Liver (tissue), 8 donors: ENCODE measurements at regions not wholly inside any gene's neighbourhood (a gene's known extent, or its start where the extent isn't known, plus 50 kb on each side); places are given as distances from the start of the nearest gene placed in this dataset.

ENCODE experiments used
- DNase-seq: peaks from one replicate; pipeline ENCODE4 v3.0.0-alpha.2; 2017; ENCODE audit warnings: low spot score
- H3K27ac ChIP-seq, 2 donors: one replicate each; pipeline ENCODE4 v1.7.0; 2013; ENCODE audit warnings: inconsistent platforms in 2 of 2, low read length in 2 of 2, control low read depth in 1 of 2, low read depth in 1 of 2, mild to moderate bottlenecking in 1 of 2
- H3K27me3 ChIP-seq, 4 donors: one replicate each; pipeline versions ENCODE4 v1.6.1 to v1.7.0; 2013; ENCODE audit warnings: low read length in 3 of 4, inconsistent platforms in 1 of 4, mild to moderate bottlenecking in 1 of 4, moderate library complexity in 1 of 4; ENCODE audit not compliant: control insufficient read depth in 4 of 4, insufficient read depth in 4 of 4
- H3K36me3 ChIP-seq, 4 donors: one replicate each; pipeline versions ENCODE4 v1.6.1 to v1.7.0; 2013; ENCODE audit warnings: low read length in 3 of 4, mild to moderate bottlenecking in 3 of 4, low read depth in 1 of 4, moderate library complexity in 1 of 4; ENCODE audit not compliant: control insufficient read depth in 4 of 4, insufficient read depth in 3 of 4
- H3K4me1 ChIP-seq, 4 donors: one replicate each; pipeline versions ENCODE4 v1.6.1 to v1.7.0; 2013; ENCODE audit warnings: low read length in 3 of 4, mild to moderate bottlenecking in 3 of 4, moderate library complexity in 1 of 4; ENCODE audit not compliant: control insufficient read depth in 4 of 4, insufficient read depth in 4 of 4
- H3K4me3 ChIP-seq, 3 donors: one replicate each; pipeline versions ENCODE4 v1.6.1 to v1.7.0; 2013; ENCODE audit warnings: low read length in 3 of 3, control low read depth in 1 of 3, low read depth in 1 of 3, mild to moderate bottlenecking in 1 of 3
- H3K9ac ChIP-seq, 2 donors: one replicate each; pipeline ENCODE4 v1.7.0; 2013; ENCODE audit warnings: low read length in 2 of 2, mild to moderate bottlenecking in 2 of 2, moderate library complexity in 2 of 2, control low read depth in 1 of 2, low read depth in 1 of 2
- H3K9me3 ChIP-seq, 4 donors: one replicate each; pipeline versions ENCODE4 v1.6.1 to v1.7.0; 2013; ENCODE audit warnings: low read length in 3 of 4; ENCODE audit not compliant: control insufficient read depth in 4 of 4
- ATF3 ChIP-seq: IDR thresholded peaks from 2 replicates; pipeline ENCODE4 v1.6.1; 2016; ENCODE audit warnings: antibody characterized with exemption
- CTCF ChIP-seq: fragments of 150-350 bp; IDR thresholded peaks from 2 replicates; pipeline ENCODE4 v1.5.1; 2017; ENCODE audit warnings: improper control_type of control experiment, low read depth, low read length; ENCODE audit not compliant: missing input control
- EGR1 ChIP-seq, 2 donors: IDR thresholded peaks; 2 replicates each; pipeline ENCODE4 v1.6.1; 2016 to 2018; ENCODE audit warnings: antibody characterized with exemption in 2 of 2, low read depth in 2 of 2
- FOXA1 ChIP-seq: IDR thresholded peaks from 2 replicates; pipeline ENCODE4 v1.6.1; 2016; ENCODE audit warnings: antibody characterized with exemption
- FOXA2 ChIP-seq: IDR thresholded peaks from 2 replicates; pipeline ENCODE4 v1.6.1; 2016; ENCODE audit warnings: antibody characterized with exemption
- GABPA ChIP-seq, 2 donors: IDR thresholded peaks in 1 of 2; conservative IDR thresholded peaks in 1 of 2; 2 replicates each; pipeline ENCODE4 v1.6.1; 2016; ENCODE audit warnings: antibody characterized with exemption in 2 of 2, mild to moderate bottlenecking in 1 of 2, moderate library complexity in 1 of 2
- HNF4A ChIP-seq, 2 donors: conservative IDR thresholded peaks; 2 replicates each; pipeline ENCODE4 v1.6.1; 2016; ENCODE audit warnings: antibody characterized with exemption in 2 of 2, mild to moderate bottlenecking in 2 of 2
- HNF4G ChIP-seq: IDR thresholded peaks from 2 replicates; pipeline ENCODE4 v1.6.1; 2016; ENCODE audit warnings: antibody characterized with exemption
- JUND ChIP-seq, 2 donors: IDR thresholded peaks; 2 replicates each; pipeline ENCODE4 v1.6.1; 2016; ENCODE audit warnings: antibody characterized with exemption in 2 of 2
- MAX ChIP-seq: IDR thresholded peaks from 2 replicates; pipeline ENCODE4 v1.6.1; 2016; ENCODE audit warnings: antibody characterized with exemption
- NR2F2 ChIP-seq: IDR thresholded peaks from 2 replicates; pipeline ENCODE4 v1.6.1; 2016; ENCODE audit warnings: antibody characterized with exemption
- RAD21 ChIP-seq, 2 donors: IDR thresholded peaks; 2 replicates each; pipeline ENCODE4 v1.6.1; 2016; ENCODE audit warnings: antibody characterized with exemption in 2 of 2, mild to moderate bottlenecking in 2 of 2
- RXRA ChIP-seq, 2 donors: IDR thresholded peaks; 2 replicates each; pipeline ENCODE4 v1.6.1; 2017 to 2018; ENCODE audit warnings: antibody characterized with exemption in 2 of 2, mild to moderate bottlenecking in 1 of 2
- SP1 ChIP-seq: IDR thresholded peaks from 2 replicates; pipeline ENCODE4 v1.6.1; 2018; ENCODE audit warnings: antibody characterized with exemption, mild to moderate bottlenecking
- TAF1 ChIP-seq: conservative IDR thresholded peaks from 2 replicates; pipeline ENCODE4 v1.6.1; 2016; ENCODE audit warnings: antibody characterized with exemption, mild to moderate bottlenecking
- YY1 ChIP-seq: IDR thresholded peaks from 2 replicates; pipeline ENCODE4 v1.6.1; 2016; ENCODE audit warnings: antibody characterized with exemption, mild to moderate bottlenecking
- WGBS: extraction: QIAGEN DNeasy Blood & Tissue Kit; methylation state at CpG from one replicate; pipeline ENCODE4 v1.1.7; 2013; 5-methylcytosine and 5-hydroxymethylcytosine counted together
- TF ChIP-seq, protein P1 (sequence below): IDR thresholded peaks from 2 replicates; pipeline ENCODE4 v1.6.1; 2016; ENCODE audit warnings: antibody characterized with exemption
- donor health status: healthy.
- donor health status: healthy.
- donor health status: healthy.
- donor health status: healthy.
- donor health status: healthy.

- H3K27me3 ChIP-seq, result no peaks in the 10 kb centered on the region
- WGBS, result 92% methylated on average over 2 of the region's 2 CpGs
- no peak for DNase-seq
- H3K4me1 ChIP-seq, result no peaks in the 10 kb centered on the region
- H3K9ac ChIP-seq, result no peak overlapping the region
- no peak for TF ChIP-seq FOXA1
- no peak for TF ChIP-seq FOXA2
- TF ChIP-seq, protein P1, sequence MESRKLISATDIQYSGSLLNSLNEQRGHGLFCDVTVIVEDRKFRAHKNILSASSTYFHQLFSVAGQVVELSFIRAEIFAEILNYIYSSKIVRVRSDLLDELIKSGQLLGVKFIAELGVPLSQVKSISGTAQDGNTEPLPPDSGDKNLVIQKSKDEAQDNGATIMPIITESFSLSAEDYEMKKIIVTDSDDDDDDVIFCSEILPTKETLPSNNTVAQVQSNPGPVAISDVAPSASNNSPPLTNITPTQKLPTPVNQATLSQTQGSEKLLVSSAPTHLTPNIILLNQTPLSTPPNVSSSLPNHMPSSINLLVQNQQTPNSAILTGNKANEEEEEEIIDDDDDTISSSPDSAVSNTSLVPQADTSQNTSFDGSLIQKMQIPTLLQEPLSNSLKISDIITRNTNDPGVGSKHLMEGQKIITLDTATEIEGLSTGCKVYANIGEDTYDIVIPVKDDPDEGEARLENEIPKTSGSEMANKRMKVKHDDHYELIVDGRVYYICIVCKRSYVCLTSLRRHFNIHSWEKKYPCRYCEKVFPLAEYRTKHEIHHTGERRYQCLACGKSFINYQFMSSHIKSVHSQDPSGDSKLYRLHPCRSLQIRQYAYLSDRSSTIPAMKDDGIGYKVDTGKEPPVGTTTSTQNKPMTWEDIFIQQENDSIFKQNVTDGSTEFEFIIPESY, result no peak
- TF ChIP-seq SP1, result no peak
- TF ChIP-seq RXRA (IDR thresholded peaks at IDR 0.05), result no peak
- TF ChIP-seq HNF4G, result no peak
- TF ChIP-seq EGR1 (IDR thresholded peaks at IDR 0.05; ENCODE audit: low read depth in 2 of 2), result no peak
- TF ChIP-seq HNF4A (conservative IDR thresholded peaks at IDR 0.05), result no peak
- H3K36me3 ChIP-seq, result no peaks in the 10 kb centered on the region
- H3K4me3 ChIP-seq, result no peak overlapping the region
- H3K9me3 ChIP-seq, result no peaks in the 10 kb centered on the region
- no peak overlapping the region for H3K27ac ChIP-seq
These were observed 85.2 kb upstream of the PRR23C start for GRCh38 chr3:139129892-139130291.

DNA sequence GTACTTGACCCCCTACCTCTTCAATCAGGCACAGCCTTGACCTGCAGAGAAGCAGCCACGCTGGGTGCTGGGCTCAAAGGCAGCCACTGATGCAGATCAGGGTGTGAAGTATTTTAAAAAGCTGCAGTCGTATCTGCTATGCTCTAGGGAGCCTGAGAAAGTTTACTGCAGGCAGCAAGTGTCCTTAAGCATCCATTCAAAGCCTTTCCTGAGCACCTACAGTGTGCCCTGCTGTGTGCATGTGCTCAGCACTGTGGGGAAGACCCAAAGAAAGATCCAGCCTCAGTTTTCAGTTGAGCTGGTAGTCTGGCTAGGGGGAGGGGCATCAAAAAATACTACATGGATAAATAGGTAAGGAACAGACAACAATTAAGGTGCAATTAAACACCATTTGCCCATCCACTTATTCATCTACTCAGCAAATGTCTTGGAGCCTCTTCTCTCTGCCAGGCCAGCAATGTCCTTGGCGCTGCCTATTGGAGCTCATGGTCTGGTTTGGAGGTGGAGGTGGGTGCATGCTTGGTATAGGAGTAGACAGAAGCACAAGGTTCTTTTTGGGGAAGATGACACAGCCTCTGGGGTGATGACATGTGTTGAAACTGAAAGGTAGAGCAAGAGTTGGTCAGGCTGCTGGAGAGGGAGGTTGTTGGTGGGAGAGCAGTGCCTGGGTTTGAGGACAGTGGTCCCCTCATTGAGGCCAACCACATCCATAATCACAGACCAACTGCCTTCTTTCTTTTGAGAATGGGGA lies 85.9 kb upstream of the PRR23C start:
- 79% methylated on average over 3 of the region's 3 CpGs for WGBS
- no peak overlapping the region for H3K27ac ChIP-seq
- H3K9me3 ChIP-seq, result no peaks in the 10 kb centered on the region
- no peak overlapping the region for H3K9ac ChIP-seq
- no peaks in the 10 kb centered on the region for H3K4me1 ChIP-seq
- DNase-seq, result no peak
- TF ChIP-seq MAX (no peak), FOXA2 (no peak), NR2F2 (no peak), JUND (IDR thresholded peaks at IDR 0.05) (no peak), YY1 (no peak), EGR1 (IDR thresholded peaks at IDR 0.05; ENCODE audit: low read depth in 2 of 2) (no peak), HNF4A (conservative IDR thresholded peaks at IDR 0.05) (no peak), GABPA (IDR thresholded peaks at IDR 0.05 in 1 of 2, conservative IDR thresholded peaks at IDR 0.05 in 1 of 2) (no peak)
- H3K4me3 ChIP-seq, result no peak overlapping the region
- no peaks in the 10 kb centered on the region for H3K36me3 ChIP-seq
- no peaks in the 10 kb centered on the region for H3K27me3 ChIP-seq

DNA sequence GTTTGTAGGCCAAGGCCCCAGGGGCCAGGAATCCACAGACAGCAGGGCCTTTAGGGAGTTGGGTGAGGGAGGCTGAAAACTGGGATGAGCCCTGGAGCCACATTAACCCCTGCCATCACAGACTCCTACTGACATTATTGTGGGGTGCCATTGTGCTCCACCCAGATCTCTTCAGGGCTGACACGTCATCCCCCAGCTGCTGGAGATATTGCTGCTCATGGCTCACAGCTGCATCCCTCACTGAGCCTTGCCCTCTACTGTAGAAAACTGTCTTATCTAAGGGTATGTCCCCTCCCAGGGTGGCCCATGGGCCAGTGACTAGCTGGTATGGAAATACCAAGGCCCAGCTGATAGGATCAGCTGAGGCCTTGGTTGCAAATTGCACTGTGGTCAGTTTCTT lies 87.3 kb upstream of the PRR23C start:
- Histone ChIP-seq H3K27me3 (no peaks in the 10 kb centered on the region), H3K36me3 (no peaks in the 10 kb centered on the region), H3K9me3 (no peaks in the 10 kb centered on the region), H3K4me1 (no peaks in the 10 kb centered on the region), H3K9ac (no peak overlapping the region), H3K27ac (no peak overlapping the region), H3K4me3 (no peak overlapping the region)
- WGBS, result 94% methylated on average over 1 of the region's 1 CpG
- no peak for DNase-seq
- TF ChIP-seq, protein P1, result no peak
- no peak for TF ChIP-seq CTCF
- TF ChIP-seq EGR1 (IDR thresholded peaks at IDR 0.05; ENCODE audit: low read depth in 2 of 2), result no peak
- TF ChIP-seq FOXA2, result no peak
- no peak for TF ChIP-seq JUND (IDR thresholded peaks at IDR 0.05)
- TF ChIP-seq HNF4G, result no peak
- TF ChIP-seq SP1, result no peak
- no peak for TF ChIP-seq YY1
- no peak for TF ChIP-seq ATF3
- TF ChIP-seq HNF4A (conservative IDR thresholded peaks at IDR 0.05), result no peak
- TF ChIP-seq NR2F2, result no peak
- TF ChIP-seq MAX, result no peak
- no peak for TF ChIP-seq GABPA (IDR thresholded peaks at IDR 0.05 in 1 of 2, conservative IDR thresholded peaks at IDR 0.05 in 1 of 2)
- no peak for TF ChIP-seq FOXA1
- no peak for TF ChIP-seq RXRA (IDR thresholded peaks at IDR 0.05)
- no peak for TF ChIP-seq RAD21 (IDR thresholded peaks at IDR 0.05)
- no peak for TF ChIP-seq TAF1
